Endothelial cell of umbilical vein (primary cell): ENCODE measurements at regions not wholly inside any gene's neighbourhood (a gene's known extent, or its start where the extent isn't known, plus 50 kb on each side); places are given as distances from the start of the nearest gene placed in this dataset.

Experiments used
- BruUV-seq: library from RNA; stranded (reverse); fragments of 400-500 nt; replicated peaks from 2 replicates; lab custom pipeline; 2021; lab: Mats Ljungman, UMichigan
- CTCF ChIA-PET: fragments of 300-600, 350-600 bp; sonication (Branson Sonifier 250); formaldehyde crosslinking; loops from one replicate; lab custom pipeline; 2021; ENCODE audit warnings: antibody characterized with exemption, inconsistent platforms; lab: Charles Lee
- POLR2A ChIA-PET: fragments of 300-600, 350-600 bp; sonication (Branson Sonifier 250); formaldehyde crosslinking; loops from one replicate; lab custom pipeline; 2021; ENCODE audit warnings: antibody characterized with exemption, inconsistent platforms; lab: Charles Lee
- DNase-seq: peaks from one replicate; pipeline ENCODE4 v3.0.0-alpha.2; 2011; ENCODE audit warnings: low read depth, low spot score
- FAIRE-seq: peaks from 2 replicates; lab custom pipeline; 2011; peaks lifted over from hg19 to GRCh38; lab: Jason Lieb, UNC
- H2AFZ ChIP-seq: 2 replicates; pipeline ENCODE4 v1.6.0; 2012; ENCODE audit warnings: low read depth, low read length, control low read depth, inconsistent platforms
- H3K27ac ChIP-seq: 2 replicates; pipeline ENCODE4 v1.5.1; 2011; ENCODE audit warnings: low read depth, mild to moderate bottlenecking, control low read depth, low read length, moderate library complexity; ENCODE audit not compliant: insufficient read depth
- H3K27me3 ChIP-seq, 2 experiments: 2 replicates each; pipeline versions ENCODE4 v1.6.0 to v1.6.1; 2011; ENCODE audit warnings: low read length in 2 of 2, mixed read lengths in 1 of 2; ENCODE audit not compliant: control insufficient read depth in 2 of 2, insufficient read depth in 2 of 2
- H3K36me3 ChIP-seq, 2 experiments: 2 replicates in 1 of 2; 3 replicates in 1 of 2; pipeline ENCODE4 v1.5.1; 2011; ENCODE audit warnings: low read length in 2 of 2, mild to moderate bottlenecking in 1 of 2, moderate library complexity in 1 of 2; ENCODE audit not compliant: control insufficient read depth in 2 of 2, insufficient read depth in 2 of 2; ENCODE audit errors: extremely low read depth in 1 of 2
- H3K4me1 ChIP-seq: 3 replicates; pipeline ENCODE4 v1.5.1; 2011; ENCODE audit warnings: mild to moderate bottlenecking, low read length; ENCODE audit not compliant: control insufficient read depth, insufficient read depth; ENCODE audit errors: extremely low read depth
- H3K4me2 ChIP-seq: 2 replicates; pipeline ENCODE4 v1.6.1; 2011; ENCODE audit warnings: low read length, control low read depth, mixed read lengths; ENCODE audit not compliant: insufficient read depth
- H3K4me3 ChIP-seq, 3 experiments: fragments of 200-600 bp in 1 of 3; sonication (generic), shearing (Covaris generic) in 1 of 3; replicated peaks in 1 of 3; 2 replicates each; pipeline ENCODE4 v1.5.1; 2011 to 2016; ENCODE audit warnings: control low read depth in 3 of 3, low read length in 3 of 3, mild to moderate bottlenecking in 2 of 3, inconsistent platforms in 1 of 3, low read depth in 1 of 3, moderate library complexity in 1 of 3; ENCODE audit not compliant: insufficient read depth in 1 of 3
- H3K79me2 ChIP-seq: 2 replicates; pipeline ENCODE4 v1.6.0; 2012; ENCODE audit warnings: low read length, inconsistent platforms; ENCODE audit not compliant: control insufficient read depth, insufficient read depth
- H3K9ac ChIP-seq: replicated peaks from 2 replicates; pipeline ENCODE3; 2011; ENCODE audit warnings: low read length, control low read depth; ENCODE audit not compliant: insufficient read depth; ENCODE audit errors: extremely low read depth
- H3K9me1 ChIP-seq: replicated peaks from 3 replicates; pipeline ENCODE4 v1.6.0; 2011; ENCODE audit warnings: mild to moderate bottlenecking, low read length; ENCODE audit not compliant: control insufficient read depth, insufficient read depth; ENCODE audit errors: extremely low read depth
- H3K9me3 ChIP-seq: replicated peaks from 2 replicates; pipeline ENCODE4 v1.5.1; 2012; ENCODE audit warnings: low read length, inconsistent platforms; ENCODE audit not compliant: control insufficient read depth, insufficient read depth
- H4K20me1 ChIP-seq: replicated peaks from 2 replicates; pipeline ENCODE3; 2011; ENCODE audit warnings: mild to moderate bottlenecking, low read length; ENCODE audit not compliant: control insufficient read depth, insufficient read depth; ENCODE audit errors: extremely low read depth
- CTCF ChIP-seq, 2 donors: IDR thresholded peaks; 1 replicate in 1 of 2; 2 replicates in 1 of 2; pipeline ENCODE4 v1.5.1; 2011; ENCODE audit warnings: low read length in 2 of 2, mild to moderate bottlenecking in 2 of 2, moderate library complexity in 2 of 2, control low read depth in 1 of 2, inconsistent platforms in 1 of 2, low read depth in 1 of 2; ENCODE audit not compliant: insufficient read depth in 1 of 2; ENCODE audit errors: extremely low read depth in 1 of 2
- EZH2 ChIP-seq: IDR thresholded peaks from 2 replicates; pipeline ENCODE4 v1.6.1; 2012; ENCODE audit warnings: borderline replicate concordance, low read depth, mild to moderate bottlenecking, moderate library complexity, low read length, inconsistent platforms; ENCODE audit not compliant: severe bottlenecking
- FOS ChIP-seq: IDR thresholded peaks from 2 replicates; pipeline ENCODE4 v1.6.1; 2011; ENCODE audit warnings: mild to moderate bottlenecking, low read length, moderate library complexity, borderline replicate concordance; ENCODE audit not compliant: insufficient read depth
- GATA2 ChIP-seq: IDR thresholded peaks from 2 replicates; pipeline ENCODE4 v1.7.0; 2011; ENCODE audit warnings: low read depth, mild to moderate bottlenecking, moderate library complexity, mixed read lengths, low read length; ENCODE audit not compliant: insufficient read length, insufficient read depth
- JUN ChIP-seq: IDR thresholded peaks from 2 replicates; pipeline ENCODE4 v1.6.1; 2011; ENCODE audit warnings: borderline replicate concordance, low read depth; ENCODE audit not compliant: insufficient read length, insufficient read depth
- MAX ChIP-seq: IDR thresholded peaks from 2 replicates; pipeline ENCODE4 v1.6.1; 2011; ENCODE audit not compliant: insufficient read depth, insufficient read length
- MYC ChIP-seq: IDR thresholded peaks from one replicate; pipeline ENCODE4 v1.6.1; 2011; ENCODE audit warnings: mild to moderate bottlenecking, low read depth, low read length
- POLR2A ChIP-seq: IDR thresholded peaks from 2 replicates; pipeline ENCODE4 v1.6.1; 2012; ENCODE audit warnings: low read depth, mild to moderate bottlenecking, control low read depth, low read length
- POLR2AphosphoS5 ChIP-seq: IDR thresholded peaks from 2 replicates; pipeline ENCODE4 v1.6.1; 2012; ENCODE audit warnings: low read depth, mild to moderate bottlenecking, control low read depth, low read length, moderate library complexity; ENCODE audit not compliant: insufficient read depth
- dilution Hi-C: fragments of 300-500 bp; cut with MboI; formaldehyde crosslinking; loops from one replicate; pipeline ENCODE4 v1.15.0; 2019; ENCODE audit warnings: low sequenced_read_pairs; ENCODE audit not compliant: extremely low pct_ligation_motif_present
- intact Hi-C: fragments of 100-400 bp; cut with micrococcal nuclease; formaldehyde crosslinking; loops from one replicate; pipeline ENCODE4 v1.10.0; 2022

- H3K9me3 ChIP-seq: no peaks in the 10 kb centered on the region
- dilution Hi-C loops (no loop called here), intact Hi-C loops (no loop called here)
- no peak overlapping the region for H2AFZ ChIP-seq
- no peak overlapping the region for H3K4me2 ChIP-seq
- H3K79me2 ChIP-seq: no peaks in the 10 kb centered on the region
- no peak for DNase-seq
- H3K4me1 ChIP-seq: peaks cover 4% of the 10 kb centered on the region
- H3K27ac ChIP-seq: no peak overlapping the region
- TF ChIP-seq POLR2AphosphoS5 (no peak), MYC (no peak), GATA2 (no peak), MAX (no peak), POLR2A (no peak), FOS (no peak), CTCF (IDR thresholded peaks at IDR 0.05; ENCODE audit: extremely low read depth in 1 of 2, insufficient read depth in 1 of 2, low read depth in 1 of 2, low read length in 2 of 2) (no peak), EZH2 (no peak), JUN (no peak)
- no peaks in the 10 kb centered on the region for H3K9me1 ChIP-seq
- no peaks in the 10 kb centered on the region for H4K20me1 ChIP-seq
- no TSS peak for BruUV-seq
- peaks cover 23 to 32% of the 10 kb centered on the region in 2 experiments for H3K27me3 ChIP-seq
- H3K36me3 ChIP-seq: no peaks in the 10 kb centered on the region
- H3K4me3 ChIP-seq: no peak overlapping the region
- no peak overlapping the region for H3K9ac ChIP-seq
- ChIA-PET POLR2A (no interaction called here), CTCF (interaction anchor here (0.9 to 1.4 kb wide), 2 partner anchors 15 to 380 kb away, joined by 3 read pairs; no protein-coding TSS in a partner anchor)
- FAIRE-seq: no peak
These were observed 293.1 kb downstream of the RPAP3 start for GRCh38 chr12:47412601-47413236.
